Nephron (organoid): ENCODE measurements at regions not wholly inside any gene's neighbourhood (a gene's known extent, or its start where the extent isn't known, plus 50 kb on each side); places are given as distances from the start of the nearest gene placed in this dataset.

Experiments used
- H3K27ac Mint-ChIP-seq, 3 experiments: 2 replicates each; pipeline ENCODE4 v1.8.0; 2020; ENCODE audit warnings: mixed read lengths in 3 of 3, mild to moderate bottlenecking in 2 of 3, moderate library complexity in 1 of 3
- H3K27me3 Mint-ChIP-seq: 2 replicates; pipeline ENCODE4 v1.8.0; 2021; ENCODE audit warnings: low read depth, mild to moderate bottlenecking, moderate library complexity, mixed read lengths
- H3K36me3 Mint-ChIP-seq: 2 replicates; pipeline ENCODE4 v1.8.0; 2020; ENCODE audit warnings: low read depth, mixed read lengths
- H3K4me1 Mint-ChIP-seq: 2 replicates; pipeline ENCODE4 v1.8.0; 2020; ENCODE audit warnings: mixed read lengths
- H3K4me3 Mint-ChIP-seq, 3 experiments: 2 replicates each; pipeline ENCODE4 v1.8.0; 2020; ENCODE audit warnings: mild to moderate bottlenecking in 3 of 3, mixed read lengths in 3 of 3, moderate library complexity in 2 of 3
- H3K9me3 Mint-ChIP-seq: 2 replicates; pipeline ENCODE4 v1.8.0; 2020; ENCODE audit warnings: mixed read lengths
- TF ChIP-seq, protein P1 (sequence below), 3 experiments: fragments of 200-600 bp; sonication (generic); IDR thresholded peaks; one replicate each; pipeline ENCODE4 v1.5.0; 2021; ENCODE audit warnings: antibody characterized with exemption in 3 of 3; ENCODE audit not compliant: unreplicated experiment in 3 of 3

DNA sequence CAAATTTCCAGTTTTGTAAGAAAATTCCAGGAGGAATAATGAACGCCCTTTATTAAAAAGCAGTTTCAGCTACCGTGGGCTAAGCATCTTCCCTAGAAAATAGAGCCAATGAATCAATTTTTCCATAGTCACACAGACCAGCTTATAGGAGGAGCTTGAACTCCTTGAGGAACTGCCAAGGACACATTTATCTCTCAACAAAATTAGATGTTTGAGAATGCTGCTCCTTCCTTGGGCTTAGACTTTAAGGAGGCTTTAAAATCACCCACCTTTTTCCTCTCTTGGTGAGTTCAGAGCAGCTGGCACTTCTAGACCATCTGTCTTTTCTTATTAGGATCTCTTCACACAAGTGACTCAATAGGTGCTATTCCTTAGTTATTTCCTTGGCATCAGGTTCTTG, 588.0 kb downstream of the SQOR start:
- TF ChIP-seq, protein P1, sequence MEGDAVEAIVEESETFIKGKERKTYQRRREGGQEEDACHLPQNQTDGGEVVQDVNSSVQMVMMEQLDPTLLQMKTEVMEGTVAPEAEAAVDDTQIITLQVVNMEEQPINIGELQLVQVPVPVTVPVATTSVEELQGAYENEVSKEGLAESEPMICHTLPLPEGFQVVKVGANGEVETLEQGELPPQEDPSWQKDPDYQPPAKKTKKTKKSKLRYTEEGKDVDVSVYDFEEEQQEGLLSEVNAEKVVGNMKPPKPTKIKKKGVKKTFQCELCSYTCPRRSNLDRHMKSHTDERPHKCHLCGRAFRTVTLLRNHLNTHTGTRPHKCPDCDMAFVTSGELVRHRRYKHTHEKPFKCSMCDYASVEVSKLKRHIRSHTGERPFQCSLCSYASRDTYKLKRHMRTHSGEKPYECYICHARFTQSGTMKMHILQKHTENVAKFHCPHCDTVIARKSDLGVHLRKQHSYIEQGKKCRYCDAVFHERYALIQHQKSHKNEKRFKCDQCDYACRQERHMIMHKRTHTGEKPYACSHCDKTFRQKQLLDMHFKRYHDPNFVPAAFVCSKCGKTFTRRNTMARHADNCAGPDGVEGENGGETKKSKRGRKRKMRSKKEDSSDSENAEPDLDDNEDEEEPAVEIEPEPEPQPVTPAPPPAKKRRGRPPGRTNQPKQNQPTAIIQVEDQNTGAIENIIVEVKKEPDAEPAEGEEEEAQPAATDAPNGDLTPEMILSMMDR (IDR thresholded peaks at IDR 0.05; ENCODE audit: unreplicated experiment in 3 of 3): no peak
- no peak overlapping the region for H3K4me3 Mint-ChIP-seq
- no peaks in the 10 kb centered on the region for H3K27me3 Mint-ChIP-seq
- no peaks in the 10 kb centered on the region for H3K4me1 Mint-ChIP-seq
- no peak overlapping the region for H3K27ac Mint-ChIP-seq
- no peaks in the 10 kb centered on the region for H3K36me3 Mint-ChIP-seq
- no peaks in the 10 kb centered on the region for H3K9me3 Mint-ChIP-seq

DNA sequence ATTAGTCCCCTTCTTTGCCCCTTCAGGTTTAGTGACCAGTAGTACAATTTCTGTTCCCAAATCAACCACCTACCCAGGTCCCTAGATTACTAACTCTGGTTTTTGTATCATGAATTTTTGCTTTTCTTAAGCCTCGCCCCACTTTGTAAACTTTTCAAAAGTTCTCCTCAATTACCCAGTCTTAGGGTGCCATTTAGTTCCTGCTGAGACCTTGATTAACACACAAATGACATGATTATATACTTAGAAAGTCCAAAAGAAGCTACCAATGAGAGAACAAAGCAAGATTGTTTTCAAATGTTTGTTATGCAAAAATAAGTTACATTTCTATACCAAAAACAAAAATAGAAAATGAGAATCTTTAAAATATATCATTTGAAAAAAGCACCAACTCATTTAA, 594.4 kb downstream of the SQOR start:
- Mint-ChIP-seq H3K27me3 (no peaks in the 10 kb centered on the region), H3K27ac (no peak overlapping the region), H3K4me1 (no peaks in the 10 kb centered on the region), H3K36me3 (no peaks in the 10 kb centered on the region), H3K9me3 (no peaks in the 10 kb centered on the region), H3K4me3 (no peak overlapping the region)
- TF ChIP-seq, protein P1 (IDR thresholded peaks at IDR 0.05; ENCODE audit: unreplicated experiment in 3 of 3): no peak

DNA sequence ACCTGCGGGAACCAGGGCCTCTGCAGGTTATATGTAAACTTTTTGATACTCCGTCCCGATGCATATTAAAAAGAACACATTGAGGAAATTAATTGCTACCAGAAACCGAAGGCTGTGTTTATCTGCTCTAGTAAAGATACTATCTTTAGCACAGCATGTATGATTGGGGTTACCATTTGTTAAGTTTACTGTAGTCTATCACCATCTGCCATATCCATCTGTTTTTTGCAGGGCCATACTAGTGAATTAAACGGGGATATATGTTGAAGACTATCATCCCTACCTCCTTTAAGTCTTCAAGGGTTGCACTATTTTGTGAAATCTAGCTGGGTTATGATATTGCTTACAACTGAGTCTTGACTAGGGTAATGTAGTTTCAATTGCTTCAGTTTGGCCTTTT, 597.0 kb downstream of the SQOR start:
- H3K27me3 Mint-ChIP-seq: no peaks in the 10 kb centered on the region
- TF ChIP-seq, protein P1 (IDR thresholded peaks at IDR 0.05; ENCODE audit: unreplicated experiment in 3 of 3): no peak
- no peaks in the 10 kb centered on the region for H3K4me1 Mint-ChIP-seq
- H3K27ac Mint-ChIP-seq: no peak overlapping the region
- no peaks in the 10 kb centered on the region for H3K9me3 Mint-ChIP-seq
- H3K4me3 Mint-ChIP-seq: no peak overlapping the region
- no peaks in the 10 kb centered on the region for H3K36me3 Mint-ChIP-seq

DNA sequence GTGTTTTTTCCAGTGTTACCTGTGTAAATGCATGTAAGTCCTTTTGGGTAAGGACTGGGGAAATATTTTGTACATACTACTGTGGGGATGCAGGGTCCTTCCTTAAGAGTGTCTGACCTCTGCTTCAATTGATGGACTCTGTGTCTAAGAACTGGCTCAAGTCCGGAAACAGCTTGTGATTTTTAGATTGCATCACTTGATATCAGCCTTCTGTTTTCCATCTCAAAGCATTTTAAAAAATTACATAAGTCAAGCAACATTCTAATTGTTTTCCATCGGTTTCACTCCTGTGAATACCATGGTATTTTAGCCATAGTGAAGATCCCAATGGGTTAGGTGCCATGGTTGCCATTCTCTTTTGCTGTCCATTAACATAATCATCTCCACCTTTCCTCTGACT, 597.6 kb downstream of the SQOR start:
- no peaks in the 10 kb centered on the region for H3K27me3 Mint-ChIP-seq
- TF ChIP-seq, protein P1 (IDR thresholded peaks at IDR 0.05; ENCODE audit: unreplicated experiment in 3 of 3): no peak
- no peak overlapping the region for H3K4me3 Mint-ChIP-seq
- H3K9me3 Mint-ChIP-seq: no peaks in the 10 kb centered on the region
- H3K27ac Mint-ChIP-seq: no peak overlapping the region
- H3K36me3 Mint-ChIP-seq: no peaks in the 10 kb centered on the region
- H3K4me1 Mint-ChIP-seq: no peaks in the 10 kb centered on the region

DNA sequence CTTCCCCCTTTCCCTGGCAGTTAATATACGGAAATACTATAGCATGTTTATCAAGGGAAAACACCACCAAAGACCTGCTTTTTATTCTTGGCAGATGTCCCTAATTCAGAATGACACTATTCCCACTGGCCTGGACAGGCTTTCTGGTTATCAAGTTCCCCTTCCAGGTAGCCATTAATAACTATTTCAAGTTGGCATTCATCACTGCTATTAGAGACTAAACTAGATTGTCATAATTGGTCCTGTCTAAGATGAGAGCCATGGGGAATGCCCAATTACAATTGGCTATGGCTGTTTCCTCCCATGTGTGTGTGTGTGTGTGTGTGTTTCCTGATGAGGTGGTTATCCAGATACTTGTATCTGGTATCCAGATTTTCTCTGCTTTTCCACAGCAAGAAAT, 608.1 kb downstream of the SQOR start:
- no peaks in the 10 kb centered on the region for H3K9me3 Mint-ChIP-seq
- no peaks in the 10 kb centered on the region for H3K36me3 Mint-ChIP-seq

DNA sequence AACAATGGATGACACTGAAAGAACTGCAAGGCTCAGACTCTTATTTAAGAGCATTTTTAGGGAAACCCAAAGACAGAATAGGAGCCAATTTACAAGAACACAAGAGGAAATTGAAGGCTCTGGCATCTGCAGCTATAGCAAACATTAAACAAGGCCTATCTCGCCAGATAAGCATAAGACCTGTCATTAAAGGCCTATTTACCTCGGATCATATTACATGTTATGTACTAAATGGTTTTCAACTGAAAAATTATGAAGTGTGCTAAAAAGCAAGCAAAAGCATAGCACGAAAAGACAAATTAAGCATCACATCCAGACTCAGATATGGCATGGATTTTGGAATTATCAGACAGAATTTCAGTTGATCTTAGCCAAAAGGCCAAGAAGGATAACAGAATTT, 617.1 kb downstream of the SQOR start:
- TF ChIP-seq, protein P1 (IDR thresholded peaks at IDR 0.05; ENCODE audit: unreplicated experiment in 3 of 3): no peak

More for the DNA sequence above, 608.1 kb downstream of the SQOR start:
- TF ChIP-seq, protein P1 (IDR thresholded peaks at IDR 0.05; ENCODE audit: unreplicated experiment in 3 of 3): no peak
- no peak overlapping the region for H3K4me3 Mint-ChIP-seq
- peaks cover 5% of the 10 kb centered on the region for H3K27me3 Mint-ChIP-seq
- H3K4me1 Mint-ChIP-seq: no peaks in the 10 kb centered on the region
- no peak overlapping the region for H3K27ac Mint-ChIP-seq

More for the DNA sequence above, 617.1 kb downstream of the SQOR start:
- Mint-ChIP-seq H3K4me3 (no peak overlapping the region), H3K27ac (no peak overlapping the region), H3K27me3 (no peaks in the 10 kb centered on the region), H3K9me3 (peaks cover 5% of the 10 kb centered on the region), H3K36me3 (no peaks in the 10 kb centered on the region), H3K4me1 (peaks cover 11% of the 10 kb centered on the region)
